T-helper 17 cell (primary cell): ENCODE measurements at regions not wholly inside any gene's neighbourhood (a gene's known extent, or its start where the extent isn't known, plus 50 kb on each side); places are given as distances from the start of the nearest gene placed in this dataset.

Source experiments
- ATAC-seq: fragments of 150-1000 bp; cut with Tn5 transposase; 2 replicates; pipeline ENCODE4 v1.10.0; 2021; ENCODE audit warnings: mild to moderate bottlenecking, moderate library complexity
- DNase-seq, 3 donors: peaks; one replicate each; pipeline versions ENCODE4 v3.0.0 to v3.0.0-alpha.2; 2020 to 2021
- H3K9me3 ChIP-seq: one replicate; pipeline ENCODE4 v1.7.0; 2013; ENCODE audit warnings: low read length, mild to moderate bottlenecking; ENCODE audit not compliant: control insufficient read depth, poor library complexity, severe bottlenecking
- H3K27ac Mint-ChIP-seq: one replicate; pipeline ENCODE4 v1.8.0; 2022; ENCODE audit warnings: mild to moderate bottlenecking, moderate library complexity, mixed read lengths
- H3K27me3 Mint-ChIP-seq: one replicate; pipeline ENCODE4 v1.8.0; 2022; ENCODE audit warnings: mixed read lengths
- H3K36me3 Mint-ChIP-seq: one replicate; pipeline ENCODE4 v1.8.0; 2022; ENCODE audit warnings: low read depth, mixed read lengths
- H3K4me1 Mint-ChIP-seq: one replicate; pipeline ENCODE4 v1.8.0; 2022; ENCODE audit warnings: mild to moderate bottlenecking, mixed read lengths
- H3K4me3 Mint-ChIP-seq: one replicate; pipeline ENCODE4 v1.8.0; 2022; ENCODE audit warnings: mild to moderate bottlenecking, moderate library complexity, mixed read lengths

DNA sequence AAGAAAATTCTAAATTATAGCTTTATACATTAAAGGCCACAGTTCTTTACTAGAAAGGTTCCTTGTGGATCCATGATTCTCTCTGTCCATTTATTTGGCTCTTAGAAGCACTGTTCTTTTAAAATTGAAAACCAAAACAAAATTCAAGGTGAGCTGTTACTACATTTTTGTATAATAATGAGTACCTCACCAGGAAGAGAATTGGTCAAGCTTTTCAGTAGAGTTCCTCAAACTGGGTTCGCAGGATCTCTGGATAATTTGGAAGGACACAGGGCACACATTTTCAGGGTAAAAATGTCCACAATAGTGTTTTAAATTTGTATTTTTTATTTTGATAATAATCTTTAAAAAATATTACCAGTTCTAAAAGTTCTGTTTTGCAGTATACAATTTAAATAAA is 93.0 kb downstream of the PPP1R3A start:
- no peaks in the 10 kb centered on the region for H3K27me3 Mint-ChIP-seq
- H3K36me3 Mint-ChIP-seq: no peaks in the 10 kb centered on the region
- no peaks in the 10 kb centered on the region for H3K9me3 ChIP-seq
- DNase-seq (no peak), ATAC-seq (no peak)
- H3K4me3 Mint-ChIP-seq: no peak overlapping the region
- H3K4me1 Mint-ChIP-seq: no peaks in the 10 kb centered on the region
- no peak overlapping the region for H3K27ac Mint-ChIP-seq

DNA sequence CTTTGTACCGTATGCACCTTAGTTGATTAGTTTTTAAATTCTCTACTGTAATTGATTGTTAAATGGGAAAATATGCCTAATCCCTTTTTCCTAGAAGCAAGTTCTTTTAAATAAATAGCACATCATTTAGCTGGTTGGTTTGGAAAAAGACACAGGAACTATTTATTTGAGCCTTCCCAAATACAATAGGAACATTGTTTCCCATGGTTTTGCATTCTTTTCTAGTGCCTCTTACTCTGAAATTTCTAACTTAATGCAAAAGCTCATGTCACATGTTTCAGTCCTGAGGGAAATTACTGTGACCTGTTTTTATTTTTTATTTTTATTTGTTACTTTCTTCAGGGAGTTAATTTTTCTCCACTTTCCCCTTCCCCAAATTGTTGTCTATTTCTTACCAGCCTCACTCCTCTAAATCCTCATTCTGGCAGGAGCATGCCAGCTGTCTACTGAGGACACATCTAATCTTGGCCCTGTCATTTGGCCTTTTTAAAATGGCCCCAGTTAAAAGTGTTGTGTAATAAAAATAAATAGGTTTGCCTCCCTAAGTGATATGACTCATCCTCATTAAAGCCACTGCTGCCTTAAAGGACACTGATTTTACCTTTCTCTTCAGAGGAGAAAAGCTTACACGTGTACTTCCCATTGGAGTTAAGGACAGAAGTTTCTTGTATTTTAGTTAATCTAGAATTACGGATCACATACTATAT is 94.5 kb downstream of the PPP1R3A start:
- ATAC-seq (no peak), DNase-seq (no peak)
- H3K9me3 ChIP-seq: no peaks in the 10 kb centered on the region
- no peak overlapping the region for H3K4me3 Mint-ChIP-seq
- H3K4me1 Mint-ChIP-seq: no peaks in the 10 kb centered on the region
- no peaks in the 10 kb centered on the region for H3K27me3 Mint-ChIP-seq
- H3K36me3 Mint-ChIP-seq: no peaks in the 10 kb centered on the region
- no peak overlapping the region for H3K27ac Mint-ChIP-seq

DNA sequence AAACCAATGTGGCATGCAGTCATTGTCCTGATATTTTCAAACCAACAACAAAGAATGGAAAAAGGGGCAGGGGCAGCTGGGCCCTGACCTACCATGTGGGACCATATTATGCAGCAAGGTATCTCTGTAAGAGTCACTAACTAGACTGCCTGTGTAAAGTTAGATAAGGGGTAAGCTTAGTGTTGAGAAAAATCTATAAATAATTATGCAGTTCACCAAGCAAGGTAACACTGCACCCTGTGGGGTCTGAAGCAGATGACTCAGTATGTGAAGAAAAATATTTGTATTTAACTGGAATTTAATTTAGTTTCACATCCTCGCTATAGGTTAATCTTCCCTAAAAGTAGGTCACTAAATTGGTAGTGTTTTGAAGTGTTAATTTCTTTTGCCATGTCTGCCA is 99.3 kb downstream of the PPP1R3A start:
- Mint-ChIP-seq H3K27me3 (no peaks in the 10 kb centered on the region), H3K4me3 (no peak overlapping the region), H3K36me3 (no peaks in the 10 kb centered on the region), H3K4me1 (no peaks in the 10 kb centered on the region), H3K27ac (no peak overlapping the region)
- H3K9me3 ChIP-seq: no peaks in the 10 kb centered on the region
- DNase-seq (no peak), ATAC-seq (no peak)

DNA sequence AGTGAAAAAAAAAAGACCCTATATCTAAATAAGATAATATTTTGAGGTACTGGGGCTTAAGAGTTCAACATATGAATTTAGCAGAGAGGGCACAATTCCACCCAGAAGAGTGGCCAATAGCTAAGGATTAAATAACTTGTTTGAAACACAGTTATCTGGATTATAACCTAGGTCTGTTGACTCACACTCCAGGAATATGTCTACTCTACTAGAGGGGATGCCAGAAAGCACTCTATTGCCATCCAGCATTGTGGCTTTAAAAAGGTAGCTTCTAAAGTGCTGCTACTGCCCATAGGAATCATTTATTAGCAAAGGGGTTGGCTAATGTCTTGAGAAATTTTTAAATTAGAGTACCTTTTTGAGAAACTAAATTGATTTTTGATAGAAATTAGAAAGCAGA is 102.2 kb downstream of the PPP1R3A start:
- no peaks in the 10 kb centered on the region for H3K4me1 Mint-ChIP-seq
- ATAC-seq (no peak), DNase-seq (no peak)
- no peaks in the 10 kb centered on the region for H3K9me3 ChIP-seq
- H3K27me3 Mint-ChIP-seq: no peaks in the 10 kb centered on the region
- H3K4me3 Mint-ChIP-seq: no peak overlapping the region
- no peak overlapping the region for H3K27ac Mint-ChIP-seq
- H3K36me3 Mint-ChIP-seq: no peaks in the 10 kb centered on the region

DNA sequence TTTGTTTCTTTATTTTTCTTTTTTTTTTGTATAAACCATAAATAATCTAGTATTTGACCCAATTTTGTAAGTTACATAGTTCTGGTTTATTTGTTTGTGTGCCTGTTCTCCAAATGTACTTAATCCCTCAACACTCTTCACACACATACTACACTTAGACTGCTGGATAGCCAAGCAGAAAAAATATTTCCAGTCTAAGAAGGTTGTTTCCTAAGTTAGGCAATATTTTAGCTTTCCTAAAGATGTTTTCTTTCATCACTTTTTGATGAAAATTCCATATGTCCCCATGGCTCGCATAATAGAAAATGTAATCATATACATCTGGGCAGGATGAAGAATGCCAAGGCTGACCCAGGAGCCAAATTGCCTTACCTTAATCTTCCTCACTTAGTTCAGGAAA is 105.3 kb downstream of the PPP1R3A start:
- H3K9me3 ChIP-seq: no peaks in the 10 kb centered on the region
- ATAC-seq: no peak
- Mint-ChIP-seq H3K27me3 (no peaks in the 10 kb centered on the region), H3K4me1 (no peaks in the 10 kb centered on the region), H3K4me3 (no peak overlapping the region), H3K27ac (no peak overlapping the region), H3K36me3 (no peaks in the 10 kb centered on the region)
- no peak for DNase-seq

DNA sequence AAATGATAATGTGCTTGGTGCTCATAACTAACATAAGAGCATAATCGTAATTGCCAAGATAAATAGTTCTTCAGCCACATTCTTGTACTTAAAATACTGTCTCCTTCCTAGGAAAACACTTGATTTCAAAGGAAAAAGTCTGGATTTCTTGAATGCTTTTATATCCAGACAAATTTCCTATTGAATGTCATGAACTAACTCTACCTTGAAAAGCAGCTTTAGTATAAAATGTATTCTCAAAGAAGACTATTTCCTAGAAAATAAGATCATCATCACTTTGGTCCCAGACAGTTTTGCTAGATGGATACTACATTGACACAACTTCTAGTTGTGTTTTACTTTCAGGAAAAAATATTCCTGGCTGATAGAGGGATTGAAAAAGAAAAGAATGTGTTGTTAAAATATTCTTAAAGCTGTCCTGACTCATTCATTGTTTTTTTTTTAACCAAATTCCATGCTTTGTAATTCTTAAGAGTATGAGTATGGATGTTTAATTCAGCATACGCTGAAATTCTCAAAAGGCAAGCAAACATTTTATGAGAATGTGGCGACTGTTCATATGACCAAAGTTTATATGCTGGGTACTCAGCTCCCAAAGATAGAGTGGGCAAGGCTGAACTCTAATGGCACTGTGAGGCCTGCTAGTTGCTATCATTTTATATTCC is 106.1 kb downstream of the PPP1R3A start:
- no peak for DNase-seq
- Mint-ChIP-seq H3K27me3 (no peaks in the 10 kb centered on the region), H3K4me3 (no peak overlapping the region), H3K27ac (no peak overlapping the region), H3K4me1 (no peaks in the 10 kb centered on the region), H3K36me3 (no peaks in the 10 kb centered on the region)
- H3K9me3 ChIP-seq: no peaks in the 10 kb centered on the region
- no peak for ATAC-seq

DNA sequence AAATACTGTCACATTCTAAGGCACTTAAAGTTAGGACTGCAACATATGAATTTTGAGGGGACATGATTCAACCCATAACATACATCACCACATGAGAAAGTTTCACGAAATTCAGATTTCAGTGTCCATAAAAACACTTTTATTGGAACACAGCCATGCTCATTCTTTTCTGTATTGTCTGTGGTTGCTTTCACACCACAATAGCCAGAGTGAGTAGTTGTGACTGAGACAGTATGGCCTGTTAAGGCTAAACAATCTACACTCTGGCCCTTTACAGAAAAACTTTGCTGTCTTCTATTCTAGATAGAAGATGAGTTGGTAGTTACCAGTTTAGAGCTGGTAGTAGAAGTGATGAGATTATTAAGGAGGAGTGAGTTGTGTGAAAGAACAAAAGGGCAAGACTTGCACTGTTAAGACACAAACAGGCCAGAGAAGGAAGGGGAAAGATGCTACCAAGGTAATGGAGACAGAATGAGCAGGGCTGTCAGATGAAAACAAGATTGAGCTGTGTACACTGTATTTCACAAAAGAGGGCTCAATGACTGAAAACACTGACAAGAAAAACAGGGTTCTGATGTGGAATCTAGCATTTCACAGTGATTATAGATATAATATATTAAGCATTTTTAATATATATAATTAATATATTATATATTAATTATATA is 108.6 kb downstream of the PPP1R3A start:
- Mint-ChIP-seq H3K27ac (no peak overlapping the region), H3K4me3 (no peak overlapping the region)

DNA sequence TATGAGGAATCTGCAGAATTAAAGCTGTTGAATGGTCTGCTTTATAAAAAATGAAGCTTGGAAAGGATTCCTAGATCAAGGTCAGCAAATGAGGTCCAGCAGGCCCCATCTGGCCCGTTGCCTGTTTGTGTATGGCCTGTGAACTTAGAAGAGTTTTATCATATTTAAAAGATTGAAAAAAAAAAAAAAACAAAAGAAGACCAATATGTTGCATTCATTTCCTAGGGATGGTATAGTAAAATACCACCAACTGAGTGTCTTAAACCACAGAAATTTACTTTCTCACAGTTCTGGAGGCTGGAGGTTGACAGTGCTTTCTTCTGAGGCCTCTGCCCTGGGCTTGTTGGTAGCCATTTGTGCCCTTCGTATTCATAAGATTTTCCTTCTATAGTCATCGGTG is 109.2 kb downstream of the PPP1R3A start:
- DNase-seq (no peak), ATAC-seq (no peak)
- H3K27ac Mint-ChIP-seq: no peak overlapping the region
- H3K9me3 ChIP-seq: no peaks in the 10 kb centered on the region
- no peaks in the 10 kb centered on the region for H3K4me1 Mint-ChIP-seq
- no peaks in the 10 kb centered on the region for H3K27me3 Mint-ChIP-seq
- no peak overlapping the region for H3K4me3 Mint-ChIP-seq
- no peaks in the 10 kb centered on the region for H3K36me3 Mint-ChIP-seq

More for the DNA sequence above, 108.6 kb downstream of the PPP1R3A start:
- Mint-ChIP-seq H3K4me1 (no peaks in the 10 kb centered on the region), H3K36me3 (no peaks in the 10 kb centered on the region), H3K27me3 (no peaks in the 10 kb centered on the region)
- DNase-seq: no peak
- H3K9me3 ChIP-seq: no peaks in the 10 kb centered on the region
- ATAC-seq: no peak

DNA sequence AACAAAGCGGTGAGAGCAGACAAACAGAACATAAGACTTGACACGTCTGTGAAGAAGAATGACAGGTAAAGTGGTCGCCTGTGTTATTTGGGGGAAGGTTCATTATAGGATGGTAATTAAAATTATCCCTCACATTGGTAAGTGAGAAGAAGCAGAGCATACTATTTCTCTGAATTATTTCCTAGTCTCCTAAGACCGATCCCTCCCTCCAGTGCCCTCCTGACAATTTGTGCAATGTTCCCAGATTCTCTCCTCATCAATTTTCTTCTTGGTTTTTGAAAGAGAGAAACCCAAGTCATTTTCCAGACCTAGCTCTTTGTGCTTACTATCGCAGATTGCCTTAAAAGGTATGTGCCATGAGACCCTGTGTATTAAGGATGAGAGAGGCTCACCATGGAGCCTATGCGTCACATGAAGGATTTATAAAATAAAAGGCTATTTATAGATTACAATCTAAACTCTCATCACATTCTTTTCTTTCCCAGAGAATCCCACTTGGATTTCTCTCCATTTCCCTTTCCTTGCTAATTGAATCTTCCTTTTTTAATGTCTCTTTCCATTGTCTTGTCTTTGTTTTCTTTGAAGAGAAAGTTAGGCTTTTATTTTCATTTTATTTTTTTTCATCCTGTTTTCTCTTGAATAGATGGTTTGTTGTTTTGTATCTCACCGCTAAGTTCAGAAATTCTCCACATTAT is 112.0 kb downstream of the PPP1R3A start:
- Mint-ChIP-seq H3K36me3 (no peaks in the 10 kb centered on the region), H3K27ac (no peak overlapping the region), H3K27me3 (no peaks in the 10 kb centered on the region), H3K4me3 (no peak overlapping the region), H3K4me1 (no peaks in the 10 kb centered on the region)
- ATAC-seq (no peak), DNase-seq (no peak)
- no peaks in the 10 kb centered on the region for H3K9me3 ChIP-seq

DNA sequence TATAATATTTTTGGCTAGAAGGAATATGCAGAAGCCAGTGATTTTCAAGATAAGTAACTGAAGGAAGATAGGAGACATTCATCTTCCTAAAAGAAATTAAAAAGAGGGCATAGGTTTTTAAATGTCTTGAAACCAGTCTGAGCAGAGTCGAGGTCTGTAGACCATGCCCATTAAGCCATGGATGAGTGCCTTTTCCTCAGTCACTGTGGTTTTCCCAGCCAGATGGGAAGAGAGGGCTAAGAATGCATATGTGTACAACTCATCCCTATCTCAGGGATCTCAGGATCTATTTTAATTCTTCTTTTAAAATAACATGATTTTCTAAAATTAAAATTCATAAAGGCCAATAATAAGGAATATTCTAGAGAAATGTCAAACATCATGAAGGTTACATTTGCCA is 112.8 kb downstream of the PPP1R3A start:
- Mint-ChIP-seq H3K4me1 (no peaks in the 10 kb centered on the region), H3K27me3 (no peaks in the 10 kb centered on the region), H3K27ac (no peak overlapping the region), H3K36me3 (no peaks in the 10 kb centered on the region), H3K4me3 (no peak overlapping the region)
- no peak for ATAC-seq
- no peaks in the 10 kb centered on the region for H3K9me3 ChIP-seq
- no peak for DNase-seq

DNA sequence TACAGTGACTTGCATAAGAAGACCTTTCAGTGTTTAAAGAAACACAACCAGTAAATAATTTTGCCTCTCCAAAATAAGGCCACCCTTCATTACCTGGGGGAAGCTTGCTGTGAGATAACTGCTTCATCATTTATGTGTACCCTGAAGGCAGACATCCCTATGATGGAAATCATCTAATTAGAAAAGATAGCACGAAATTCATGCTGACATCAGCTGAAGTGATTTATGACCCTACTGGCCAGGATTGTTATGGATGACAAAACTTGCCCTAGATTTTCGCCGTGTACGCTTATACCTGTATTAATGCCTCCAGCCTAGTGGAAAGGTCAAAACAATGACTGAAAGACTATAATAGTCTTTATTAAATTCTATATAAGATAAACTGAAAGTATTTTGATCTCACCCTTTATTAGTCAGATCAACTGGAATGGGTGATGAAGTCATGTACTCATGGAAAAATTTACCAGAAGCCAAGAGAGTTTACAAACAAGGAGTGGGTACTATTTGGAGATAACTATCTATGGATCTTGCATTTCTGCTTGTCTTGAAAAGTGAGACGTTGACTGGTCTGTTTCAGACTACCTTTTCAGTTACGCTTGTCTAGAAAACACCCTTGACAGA is 114.2 kb downstream of the PPP1R3A start:
- Mint-ChIP-seq H3K4me3 (no peak overlapping the region), H3K27me3 (no peaks in the 10 kb centered on the region), H3K4me1 (no peaks in the 10 kb centered on the region), H3K27ac (no peak overlapping the region), H3K36me3 (no peaks in the 10 kb centered on the region)
- DNase-seq: no peak
- H3K9me3 ChIP-seq: no peaks in the 10 kb centered on the region
- ATAC-seq: no peak

DNA sequence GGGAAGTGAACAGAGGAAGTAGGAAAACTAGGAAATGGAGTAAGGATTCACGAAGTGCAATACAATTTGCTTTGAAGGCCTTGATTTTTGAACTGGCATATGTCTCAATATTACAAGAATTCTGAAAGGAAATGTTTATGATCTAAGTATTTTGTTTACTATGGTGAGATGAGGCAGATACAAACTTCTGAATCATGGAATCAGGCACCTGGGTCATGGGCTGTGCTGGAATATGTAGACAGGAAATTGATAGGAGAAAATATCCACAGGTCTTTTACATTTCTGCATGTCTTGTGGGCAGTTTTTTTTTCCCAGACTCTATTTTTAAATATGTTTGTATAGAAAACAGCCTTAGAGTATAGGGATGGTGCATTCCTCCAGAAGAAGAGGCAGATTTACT is 117.1 kb downstream of the PPP1R3A start:
- H3K27me3 Mint-ChIP-seq: no peaks in the 10 kb centered on the region
- no peaks in the 10 kb centered on the region for H3K36me3 Mint-ChIP-seq

DNA sequence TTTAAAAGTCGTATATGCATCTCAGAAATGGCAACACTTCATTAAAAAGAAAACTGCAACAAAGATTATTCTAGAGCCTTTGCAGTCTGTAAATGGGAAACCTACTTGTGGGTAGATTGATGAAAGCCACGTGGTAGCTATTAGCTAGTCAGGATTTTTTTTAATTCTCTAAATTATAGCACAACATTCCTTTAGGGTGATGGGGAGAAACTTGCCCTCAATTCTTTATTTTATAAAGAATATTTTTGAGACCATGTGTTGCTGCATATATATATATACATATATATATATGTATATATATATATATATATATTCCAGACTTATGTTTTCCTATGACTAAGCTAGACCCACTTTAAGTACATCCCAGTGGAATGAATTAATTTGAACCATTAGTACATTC is 118.0 kb downstream of the PPP1R3A start:
- H3K27ac Mint-ChIP-seq: no peak overlapping the region
- H3K36me3 Mint-ChIP-seq: no peaks in the 10 kb centered on the region
- no peaks in the 10 kb centered on the region for H3K9me3 ChIP-seq
- H3K27me3 Mint-ChIP-seq: no peaks in the 10 kb centered on the region
- no peak for ATAC-seq
- H3K4me3 Mint-ChIP-seq: no peak overlapping the region
- DNase-seq: no peak
- H3K4me1 Mint-ChIP-seq: no peaks in the 10 kb centered on the region

More for the DNA sequence above, 117.1 kb downstream of the PPP1R3A start:
- ATAC-seq (no peak), DNase-seq (no peak)
- no peak overlapping the region for H3K27ac Mint-ChIP-seq
- no peak overlapping the region for H3K4me3 Mint-ChIP-seq
- H3K9me3 ChIP-seq: no peaks in the 10 kb centered on the region
- no peaks in the 10 kb centered on the region for H3K4me1 Mint-ChIP-seq
